Activated CD4-positive, alpha-beta T cell treated with anti-CD3 and anti-CD28 coated beads, Interleukin-2, amount 50 U/mL, for 24 hours (primary cell): ENCODE measurements at regions not wholly inside any gene's neighbourhood (a gene's known extent, or its start where the extent isn't known, plus 50 kb on each side); places are given as distances from the start of the nearest gene placed in this dataset.
"Not testable (repeated sequence)": the region's sequence is repeated elsewhere in the genome, so short reads cannot be mapped to it uniquely, and the experiment has no call there.

Experiments used
- DNase-seq, 2 donors: peaks; one replicate each; pipeline ENCODE4 v3.0.0-alpha.2; 2020; ENCODE audit warnings: low read depth in 1 of 2, low spot score in 1 of 2

GRCh38 chr16:60704726-60705125 lies 1331.5 kb downstream of the CDH8 start:
- no peak for DNase-seq

DNA sequence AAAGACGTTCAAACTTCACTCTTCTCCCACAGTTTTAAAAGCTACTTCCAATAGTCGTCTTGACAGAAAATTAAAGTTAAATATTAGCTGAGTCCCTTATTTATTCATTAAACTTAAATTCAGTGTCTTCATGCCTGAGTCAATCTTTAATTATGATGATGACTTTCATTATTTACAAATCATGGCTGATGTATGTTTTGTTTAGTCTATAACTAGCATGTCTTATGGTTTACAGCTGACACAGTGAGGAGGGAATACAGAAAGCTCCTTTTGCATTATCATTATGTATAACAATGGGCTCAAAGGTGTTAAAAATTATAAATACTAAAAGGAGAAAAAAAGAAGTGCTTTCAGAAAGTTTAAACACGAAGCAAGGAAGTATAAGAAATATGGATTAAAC lies 1333.1 kb downstream of the CDH8 start:
- no peak for DNase-seq

DNA sequence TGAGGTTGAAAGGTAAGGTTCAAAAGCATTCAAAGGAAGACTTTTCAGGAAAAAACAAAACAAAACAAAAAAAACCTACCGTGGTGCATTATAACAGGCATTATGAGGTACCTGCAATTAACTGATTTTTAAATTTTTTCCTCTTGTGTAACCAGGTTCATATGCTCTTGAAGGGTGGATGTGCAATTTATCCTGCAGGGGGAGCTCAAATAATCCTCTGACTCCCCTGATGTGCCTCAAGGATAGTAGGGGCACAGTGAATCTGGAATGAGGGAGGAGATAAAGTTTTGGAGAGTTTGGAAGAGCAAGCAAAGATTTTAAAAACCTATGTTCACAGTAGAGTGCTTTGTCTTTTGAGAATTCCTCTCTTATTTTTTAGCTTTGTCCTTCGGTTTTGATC lies 1349.4 kb downstream of the CDH8 start:
- DNase-seq = no peak

GRCh38 chr16:60684002-60684401 lies 1352.2 kb downstream of the CDH8 start:
- no peak for DNase-seq

DNA sequence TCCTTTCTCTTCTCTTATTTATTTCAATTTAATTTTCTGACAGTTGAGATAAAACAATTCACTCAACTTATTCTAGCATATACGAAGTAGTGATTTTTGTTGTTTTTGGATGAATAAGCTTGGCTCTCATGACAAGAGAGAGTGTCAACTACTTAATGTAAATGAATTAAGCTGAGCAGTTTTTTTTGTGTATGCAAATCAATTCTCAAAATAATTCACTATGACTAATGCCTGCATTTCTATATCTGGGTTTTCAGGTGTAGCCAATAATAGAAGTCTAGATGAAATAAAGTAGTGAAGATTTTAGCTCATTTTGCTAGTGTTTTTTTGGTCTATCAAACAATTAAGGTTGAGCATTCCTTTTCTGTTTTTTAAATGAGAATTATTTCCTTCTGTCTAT lies 1354.0 kb downstream of the CDH8 start:
- DNase-seq = no peak

DNA sequence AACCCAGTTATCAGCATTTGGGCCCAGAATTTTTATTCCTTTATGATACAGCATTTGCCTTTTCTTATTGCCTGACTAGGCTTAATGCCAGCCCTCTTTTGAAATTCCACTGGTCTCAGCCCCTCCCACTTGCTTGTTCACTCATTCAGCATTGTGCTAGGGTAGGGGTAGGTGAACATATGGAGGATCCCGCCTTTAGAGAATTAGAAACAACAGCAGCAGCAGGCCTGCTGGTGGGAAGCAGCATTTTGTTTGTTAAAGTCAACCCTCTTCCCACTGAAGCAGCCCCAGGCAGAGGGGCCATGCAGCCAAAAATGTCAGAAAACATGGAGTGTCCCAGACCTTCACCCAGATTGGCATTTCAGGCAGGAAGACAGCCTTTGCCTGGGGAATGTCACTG lies 1355.2 kb downstream of the CDH8 start:
- DNase-seq = no peak

- DNase-seq = no peak
These were observed 1361.2 kb downstream of the CDH8 start for GRCh38 chr16:60675022-60675421.

DNA sequence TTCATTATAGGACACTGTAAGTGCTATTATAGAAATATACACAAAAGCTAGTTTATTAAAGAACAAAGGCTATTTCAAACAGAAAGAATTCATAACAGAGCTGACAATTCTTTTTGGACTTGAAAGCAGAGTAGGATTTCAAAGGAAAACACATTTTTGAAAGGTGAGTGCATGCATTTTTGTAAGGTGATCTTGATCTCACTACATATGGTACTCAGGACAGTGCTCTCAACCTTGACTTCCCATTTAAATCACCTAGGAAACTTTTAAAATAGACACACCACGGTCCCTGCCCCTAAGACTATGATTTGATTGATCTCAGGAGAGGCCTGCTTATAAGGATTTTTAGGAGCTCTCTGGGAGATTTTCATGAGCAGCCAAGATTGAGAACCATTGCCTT lies 1362.0 kb downstream of the CDH8 start:
- DNase-seq = no peak

GRCh38 chr16:60655514-60656153 lies 1380.6 kb downstream of the CDH8 start:
- DNase-seq = no peak

- DNase-seq = no peak
These were observed 1384.9 kb downstream of the CDH8 start for GRCh38 chr16:60651346-60651745.

GRCh38 chr16:60648290-60648689 lies 1387.9 kb downstream of the CDH8 start:
- no peak for DNase-seq

DNA sequence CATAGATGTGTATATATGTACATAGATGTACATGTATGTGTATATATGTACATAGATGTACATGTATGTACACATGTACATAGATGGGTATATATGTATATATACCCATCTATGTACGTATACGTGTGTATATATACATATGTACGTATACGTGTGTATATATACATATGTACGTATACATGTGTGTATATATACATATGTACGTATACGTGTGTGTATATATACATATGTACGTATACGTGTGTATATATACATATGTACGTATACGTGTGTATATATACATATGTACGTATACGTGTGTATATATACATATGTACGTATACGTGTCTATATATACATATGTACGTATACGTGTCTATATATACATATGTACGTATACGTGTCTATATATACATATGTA lies 1388.8 kb downstream of the CDH8 start:
- not testable (repeated sequence) for DNase-seq

GRCh38 chr16:60646631-60647030 lies 1389.6 kb downstream of the CDH8 start:
- no peak for DNase-seq

DNA sequence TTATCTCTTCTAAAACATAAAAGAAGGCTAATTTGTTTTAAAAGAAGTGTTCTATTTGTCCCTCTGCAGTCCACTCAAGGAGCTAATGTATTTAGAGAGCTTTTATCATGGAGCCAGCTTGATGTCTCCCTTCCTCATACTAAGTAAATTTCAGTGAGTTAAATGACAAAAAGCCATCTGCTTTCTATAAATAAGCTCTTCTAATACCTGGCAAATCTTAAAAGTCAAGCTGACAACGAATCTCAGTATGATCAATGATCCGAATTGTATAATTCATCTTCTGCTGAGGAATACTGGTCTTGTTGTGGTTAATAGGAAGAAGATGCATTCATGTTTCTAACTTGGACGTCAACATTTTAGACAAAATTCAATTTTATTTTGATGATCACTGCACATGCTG lies 1390.7 kb downstream of the CDH8 start:
- no peak for DNase-seq

- no peak for DNase-seq
These were observed 1393.3 kb downstream of the CDH8 start for GRCh38 chr16:60642956-60643355.

- DNase-seq = no peak
These were observed 1395.1 kb downstream of the CDH8 start for GRCh38 chr16:60641067-60641665.

DNA sequence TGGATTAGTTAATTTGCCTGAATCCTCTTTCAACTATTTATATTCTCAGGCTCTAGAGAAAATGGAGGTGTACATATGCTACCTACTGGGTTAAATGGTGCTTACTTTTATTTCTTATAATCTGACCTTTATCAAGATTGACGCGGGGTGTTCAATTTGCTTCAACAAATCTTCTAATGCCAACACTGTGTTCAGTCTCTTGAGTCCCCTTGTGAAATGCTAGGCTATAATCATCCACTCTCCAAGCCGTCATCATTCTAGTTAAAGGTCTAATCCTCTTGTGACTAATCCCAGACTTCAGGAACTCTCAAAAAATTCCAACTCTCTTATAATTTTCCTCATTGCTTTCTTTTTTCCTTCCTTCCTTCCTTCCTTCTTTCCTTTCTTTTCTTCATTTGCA lies 1396.2 kb downstream of the CDH8 start:
- no peak for DNase-seq

DNA sequence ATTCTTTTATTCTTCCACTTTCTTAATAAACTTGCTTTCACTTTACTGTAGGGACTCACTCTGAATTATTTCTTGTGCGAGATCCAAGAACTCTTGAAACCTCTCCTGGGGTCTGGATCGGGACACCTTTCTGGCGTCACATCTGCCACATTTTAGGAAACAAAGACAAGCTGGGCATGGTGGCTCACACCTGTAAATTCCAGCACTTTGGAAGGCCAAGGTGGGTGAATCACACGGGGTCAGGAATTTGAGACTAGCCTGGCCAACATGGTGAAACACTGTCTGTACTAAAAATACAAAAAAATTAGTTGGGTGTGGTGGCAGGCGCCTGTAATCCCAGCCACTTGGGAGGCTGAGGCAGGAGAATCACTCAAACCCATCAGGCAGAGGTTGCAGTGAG lies 1399.6 kb downstream of the CDH8 start:
- not testable (repeated sequence) for DNase-seq

DNA sequence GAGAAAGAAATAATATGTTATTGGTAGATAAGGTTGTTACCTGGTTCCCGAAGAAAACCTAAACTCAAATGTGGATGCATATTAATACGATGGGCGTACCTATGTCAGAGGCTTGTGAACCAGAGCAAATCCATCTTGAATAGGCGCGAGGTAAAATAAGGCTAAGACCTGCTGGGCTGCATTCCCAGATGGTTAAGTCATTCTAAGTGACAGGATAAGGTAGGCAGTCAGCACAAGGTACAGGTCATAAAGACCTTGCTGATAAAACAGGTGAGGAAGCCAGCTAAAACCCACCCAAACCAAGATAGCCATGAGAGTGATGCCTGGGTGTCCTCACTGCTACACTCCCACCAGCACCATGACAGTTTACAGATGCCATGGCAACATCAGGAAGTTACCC lies 1400.1 kb downstream of the CDH8 start:
- no peak for DNase-seq

DNA sequence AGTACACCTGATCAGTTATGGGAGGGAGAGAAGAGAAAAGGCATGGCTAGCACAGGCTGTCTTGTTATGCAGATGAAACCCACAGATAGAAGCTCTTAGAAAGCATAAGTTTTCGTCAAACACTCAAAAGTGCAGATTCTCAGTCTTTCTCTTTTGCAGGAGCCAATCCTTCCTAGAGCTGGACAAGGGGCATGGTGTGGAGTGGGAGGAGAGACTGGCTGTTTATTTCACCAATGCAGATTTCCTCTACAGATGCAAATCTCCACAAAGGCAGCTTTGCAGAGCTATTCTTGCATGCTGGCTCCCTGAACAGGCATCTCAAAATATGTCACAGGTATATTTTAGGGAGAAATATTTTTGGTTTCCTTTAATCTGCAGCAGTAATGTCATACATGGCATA lies 1400.7 kb downstream of the CDH8 start:
- DNase-seq = no peak

- DNase-seq = no peak
These were observed 1424.4 kb downstream of the CDH8 start for GRCh38 chr16:60611844-60612243.

DNA sequence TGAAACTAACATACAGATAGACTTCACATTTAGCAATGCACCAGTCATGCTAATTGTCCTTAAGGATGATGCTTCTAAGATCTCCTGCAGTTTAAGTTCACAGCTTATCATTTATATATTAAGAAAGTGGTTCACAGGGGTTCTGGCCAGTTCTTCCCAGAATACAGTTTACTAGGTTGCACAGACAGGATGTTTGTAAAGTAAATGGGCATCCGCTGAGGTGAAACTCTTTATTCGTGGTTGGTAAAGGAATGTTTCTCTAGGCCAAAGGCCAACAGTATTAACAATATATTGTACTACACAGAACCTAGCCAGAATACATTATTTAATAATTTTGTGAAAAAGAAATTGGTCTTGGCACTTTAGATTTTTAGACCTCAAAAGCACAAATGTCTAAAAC lies 1427.3 kb downstream of the CDH8 start:
- DNase-seq = no peak

- DNase-seq = not testable (repeated sequence)
These were observed 1430.6 kb downstream of the CDH8 start for GRCh38 chr16:60605652-60606051.
